ENCODE measurements at regions not wholly inside any gene's neighbourhood (a gene's known extent, or its start where the extent isn't known, plus 50 kb on each side); places are given as distances from the start of the nearest gene placed in this dataset.

DNA sequence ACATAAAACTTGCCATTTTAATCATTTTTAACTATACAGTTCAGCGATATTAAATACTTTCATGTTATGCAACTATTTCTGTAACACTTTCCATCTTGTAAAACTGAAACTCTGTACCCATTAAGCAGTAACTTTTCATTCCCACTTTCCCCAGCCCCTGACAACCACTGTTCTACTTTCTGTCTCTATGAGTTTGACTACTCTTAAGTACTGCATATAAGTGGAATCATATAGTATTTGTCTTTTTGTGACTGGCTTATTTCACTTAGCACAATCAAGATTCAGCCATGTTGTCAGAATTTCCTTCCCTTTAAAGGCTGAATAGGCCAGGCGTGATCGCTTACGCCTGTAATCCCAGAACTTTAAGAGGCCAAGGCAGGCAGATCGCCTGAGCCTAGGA lies 56.2 kb downstream of the ARHGAP35 start:
- Mint-ChIP-seq H3K4me1 (ENCODE audit: insufficient read depth, unreplicated experiment) (peaks cover 26% of the 10 kb centered on the region), H3K36me3 (ENCODE audit: insufficient read depth, unreplicated experiment) (peaks cover 35% of the 10 kb centered on the region), H3K27ac (ENCODE audit: low read depth, unreplicated experiment) (no peak overlapping the region), H3K9me3 (ENCODE audit: unreplicated experiment) (no peaks in the 10 kb centered on the region), H3K4me3 (ENCODE audit: unreplicated experiment) (no peak overlapping the region), H3K27me3 (ENCODE audit: insufficient read depth, unreplicated experiment) (no peaks in the 10 kb centered on the region)
- POLR2A ChIA-PET, result interaction anchor here (0.7 to 1.0 kb wide), 2 partner anchors 12 to 23 kb away, joined by 3 to 5 read pairs; no protein-coding TSS in a partner anchor
- intact Hi-C loops (cut with micrococcal nuclease), result no loop called here
- no TSS peak for BruUV-seq (replicated peaks)
- TF ChIP-seq CTCF (IDR thresholded peaks at IDR 0.05; ENCODE audit: unreplicated experiment), result no peak
- DNase-seq (ENCODE audit: unreplicated experiment), result no peak
- CTCF ChIA-PET, result interaction anchor here (0.6 to 1.2 kb wide), 2 partner anchors 75 to 147 kb away, joined by 3 to 4 read pairs; no protein-coding TSS in a partner anchor

- Mint-ChIP-seq H3K9me3 (ENCODE audit: unreplicated experiment) (no peaks in the 10 kb centered on the region), H3K27me3 (ENCODE audit: insufficient read depth, unreplicated experiment) (no peaks in the 10 kb centered on the region), H3K27ac (ENCODE audit: low read depth, unreplicated experiment) (no peak overlapping the region), H3K36me3 (ENCODE audit: insufficient read depth, unreplicated experiment) (peaks cover 42% of the 10 kb centered on the region), H3K4me3 (ENCODE audit: unreplicated experiment) (no peak overlapping the region), H3K4me1 (ENCODE audit: insufficient read depth, unreplicated experiment) (peaks cover 15% of the 10 kb centered on the region)
- BruUV-seq (replicated peaks), result no TSS peak
- TF ChIP-seq CTCF (IDR thresholded peaks at IDR 0.05; ENCODE audit: unreplicated experiment), result no peak
- peak; percentile 36 for DNase-seq (ENCODE audit: unreplicated experiment)
- CTCF ChIA-PET, result interaction anchor here (0.5 to 1.3 kb wide), 5 partner anchors 12 to 72 kb away, joined by 3 to 4 read pairs (median 3); no protein-coding TSS in a partner anchor
- intact Hi-C loops (cut with micrococcal nuclease), result no loop called here
- POLR2A ChIA-PET, result interaction anchor here (0.6 to 1.7 kb wide), 7 partner anchors 11 to 469 kb away, joined by 3 to 6 read pairs (median 4); no protein-coding TSS in a partner anchor
Observed at GRCh38 chr19:46919324-46919723, 58.5 kb downstream of the ARHGAP35 start.

DNA sequence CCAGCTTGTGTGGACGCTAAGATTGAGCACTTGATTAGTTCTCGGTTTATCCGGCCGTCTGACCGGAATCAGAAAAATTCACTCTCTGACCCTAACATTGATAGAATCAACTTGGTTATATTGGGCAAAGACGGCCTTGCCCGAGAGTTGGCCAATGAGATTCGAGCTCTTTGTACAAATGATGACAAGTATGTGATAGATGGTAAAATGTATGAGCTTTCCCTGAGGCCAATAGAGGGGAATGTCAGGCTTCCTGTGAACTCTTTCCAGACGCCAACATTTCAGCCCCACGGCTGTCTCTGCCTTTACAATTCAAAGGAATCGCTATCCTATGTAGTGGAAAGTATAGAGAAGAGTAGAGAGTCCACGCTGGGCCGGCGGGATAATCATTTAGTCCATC lies 59.6 kb downstream of the ARHGAP35 start:
- DNase-seq (ENCODE audit: unreplicated experiment), result no peak
- H3K4me3 Mint-ChIP-seq (ENCODE audit: unreplicated experiment), result no peak overlapping the region
- peaks cover 51% of the 10 kb centered on the region for H3K36me3 Mint-ChIP-seq (ENCODE audit: insufficient read depth, unreplicated experiment)
- intact Hi-C loops (cut with micrococcal nuclease), result no loop called here
- H3K27me3 Mint-ChIP-seq (ENCODE audit: insufficient read depth, unreplicated experiment), result no peaks in the 10 kb centered on the region
- TF ChIP-seq CTCF (IDR thresholded peaks at IDR 0.05; ENCODE audit: unreplicated experiment), result no peak
- ChIA-PET POLR2A (interaction anchor here (1.2 to 1.7 kb wide), 3 partner anchors 18 to 56 kb away, joined by 3 to 5 read pairs (median 3); no protein-coding TSS in a partner anchor), CTCF (interaction anchor here (0.6 to 1.1 kb wide), 3 partner anchors 51 to 746 kb away, joined by 3 to 4 read pairs (median 3); no protein-coding TSS in a partner anchor)
- H3K9me3 Mint-ChIP-seq (ENCODE audit: unreplicated experiment), result no peaks in the 10 kb centered on the region
- peaks cover 25% of the 10 kb centered on the region for H3K4me1 Mint-ChIP-seq (ENCODE audit: insufficient read depth, unreplicated experiment)
- no peak overlapping the region for H3K27ac Mint-ChIP-seq (ENCODE audit: low read depth, unreplicated experiment)
- BruUV-seq (replicated peaks), result no TSS peak

DNA sequence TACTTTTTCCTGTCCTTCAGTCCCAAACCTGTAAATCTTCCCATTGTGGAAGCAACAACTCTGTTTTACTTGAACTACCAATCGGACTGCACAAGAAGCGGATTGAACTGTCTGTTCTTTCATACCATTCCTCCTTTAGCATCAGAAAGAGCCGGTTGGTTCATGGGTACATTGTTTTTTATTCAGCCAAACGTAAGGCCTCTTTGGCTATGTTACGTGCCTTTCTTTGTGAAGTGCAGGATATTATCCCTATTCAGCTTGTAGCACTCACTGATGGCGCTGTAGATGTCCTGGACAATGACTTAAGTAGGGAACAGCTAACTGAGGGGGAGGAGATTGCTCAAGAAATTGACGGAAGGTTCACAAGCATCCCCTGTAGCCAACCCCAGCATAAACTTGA lies 60.3 kb downstream of the ARHGAP35 start:
- intact Hi-C loops (cut with micrococcal nuclease), result no loop called here
- TF ChIP-seq CTCF (IDR thresholded peaks at IDR 0.05; ENCODE audit: unreplicated experiment), result no peak
- Mint-ChIP-seq H3K36me3 (ENCODE audit: insufficient read depth, unreplicated experiment) (peaks cover 51% of the 10 kb centered on the region), H3K4me3 (ENCODE audit: unreplicated experiment) (no peak overlapping the region), H3K27me3 (ENCODE audit: insufficient read depth, unreplicated experiment) (no peaks in the 10 kb centered on the region), H3K4me1 (ENCODE audit: insufficient read depth, unreplicated experiment) (peaks cover 31% of the 10 kb centered on the region), H3K9me3 (ENCODE audit: unreplicated experiment) (no peaks in the 10 kb centered on the region), H3K27ac (ENCODE audit: low read depth, unreplicated experiment) (no peak overlapping the region)
- no peak for DNase-seq (ENCODE audit: unreplicated experiment)
- ChIA-PET POLR2A (interaction anchor here (0.6 kb wide), 2 partner anchors 11 to 39 kb away, joined by 3 read pairs; no protein-coding TSS in a partner anchor), CTCF (interaction anchor here (0.8 kb wide), 1 partner anchor 13 kb away, joined by 3 read pairs; no protein-coding TSS in a partner anchor)
- BruUV-seq (replicated peaks), result no TSS peak

Data from MCF 10A (cell line).